ENCODE measurements at regions not wholly inside any gene's neighbourhood (a gene's known extent, or its start where the extent isn't known, plus 50 kb on each side); places are given as distances from the start of the nearest gene placed in this dataset.
"Not testable (repeated sequence)": the region's sequence is repeated elsewhere in the genome, so short reads cannot be mapped to it uniquely, and the experiment has no call there.

- no peak for DNase-seq
Measured at GRCh38 chr15:77909182-77909940, 168.2 kb downstream of the TBC1D2B start.

- DNase-seq: not testable (repeated sequence)
Measured at GRCh38 chr15:77908752-77909111, 168.8 kb downstream of the TBC1D2B start.

GRCh38 chr15:77907824-77908751, 169.4 kb downstream of the TBC1D2B start:
- DNase-seq: peak; percentile 6

- not testable (repeated sequence) for DNase-seq
Measured at GRCh38 chr15:77906062-77906990, 171.2 kb downstream of the TBC1D2B start.

GRCh38 chr15:77905301-77905920, 172.1 kb downstream of the TBC1D2B start:
- no peak for DNase-seq

- no peak for DNase-seq
Measured at GRCh38 chr15:77904901-77905300, 172.6 kb downstream of the TBC1D2B start.

GRCh38 chr15:77904436-77904821, 173.1 kb downstream of the TBC1D2B start:
- DNase-seq: no peak

- DNase-seq: not testable (repeated sequence)
Measured at GRCh38 chr15:77903761-77904435, 173.6 kb downstream of the TBC1D2B start.

GRCh38 chr15:77902921-77903760, 174.4 kb downstream of the TBC1D2B start:
- DNase-seq: not testable (repeated sequence)

- DNase-seq: no peak
Measured at GRCh38 chr15:77901921-77902750, 175.4 kb downstream of the TBC1D2B start.

- DNase-seq: no peak
Measured at GRCh38 chr15:77901251-77901881, 176.1 kb downstream of the TBC1D2B start.

- not testable (repeated sequence) for DNase-seq
Measured at GRCh38 chr15:77900331-77900963, 177.1 kb downstream of the TBC1D2B start.

GRCh38 chr15:77899776-77900175, 177.7 kb downstream of the TBC1D2B start:
- not testable (repeated sequence) for DNase-seq

- DNase-seq: no peak
Measured at GRCh38 chr15:77898811-77899730, 178.4 kb downstream of the TBC1D2B start.

- no peak for DNase-seq
Measured at GRCh38 chr15:77897896-77898406, 179.6 kb downstream of the TBC1D2B start.

- not testable (repeated sequence) for DNase-seq
Measured at GRCh38 chr15:77897113-77897895, 180.2 kb downstream of the TBC1D2B start.
